HEK293 (cell line): ENCODE measurements at regions not wholly inside any gene's neighbourhood (a gene's known extent, or its start where the extent isn't known, plus 50 kb on each side); places are given as distances from the start of the nearest gene placed in this dataset.
"Not testable (repeated sequence)": the region's sequence is repeated elsewhere in the genome, so short reads cannot be mapped to it uniquely, and the experiment has no call there.

Source experiments
- YY1 ChIP-seq: fragments of 450-650 bp; formaldehyde crosslinking; IDR thresholded peaks from 2 replicates; pipeline ENCODE4 v1.5.1; 2018; ENCODE audit warnings: missing biosample characterization, missing genetic modification characterization
- ZBTB17 ChIP-seq: fragments of 450-650 bp; formaldehyde crosslinking; IDR thresholded peaks from 2 replicates; pipeline ENCODE4 v1.5.1; 2016; ENCODE audit warnings: missing biosample characterization, missing genetic modification characterization
- ZBTB21 ChIP-seq: fragments of 450-650 bp; formaldehyde crosslinking; IDR thresholded peaks from 2 replicates; pipeline ENCODE4 v1.5.1; 2017; ENCODE audit warnings: missing biosample characterization, missing genetic modification characterization
- ZNF132 ChIP-seq: fragments of 450-650 bp; formaldehyde crosslinking; IDR thresholded peaks from 2 replicates; pipeline ENCODE4 v1.5.1; 2017; ENCODE audit warnings: missing biosample characterization, missing genetic modification characterization, borderline replicate concordance
- ZNF16 ChIP-seq: fragments of 450-650 bp; formaldehyde crosslinking; IDR thresholded peaks from 2 replicates; pipeline ENCODE4 v1.5.1; 2016; ENCODE audit warnings: low read depth, missing biosample characterization, missing genetic modification characterization
- ZNF248 ChIP-seq: fragments of 450-650 bp; formaldehyde crosslinking; IDR thresholded peaks from 2 replicates; pipeline ENCODE4 v1.5.1; 2017; ENCODE audit warnings: missing biosample characterization, missing genetic modification characterization
- ZNF423 ChIP-seq: fragments of 450-650 bp; formaldehyde crosslinking; IDR thresholded peaks from 2 replicates; pipeline ENCODE4 v1.5.1; 2016; ENCODE audit warnings: missing biosample characterization, missing genetic modification characterization
- TF ChIP-seq, protein P1 (sequence below): fragments of 450-650 bp; formaldehyde crosslinking; IDR thresholded peaks from 2 replicates; pipeline ENCODE4 v1.5.1; 2016; ENCODE audit warnings: missing biosample characterization, missing genetic modification characterization
- TF ChIP-seq, protein P2 (sequence below): fragments of 450-650 bp; formaldehyde crosslinking; IDR thresholded peaks from 2 replicates; pipeline ENCODE4 v1.5.1; 2016; ENCODE audit warnings: missing biosample characterization, missing genetic modification characterization
- TF ChIP-seq, protein P3 (sequence below): fragments of 450-650 bp; formaldehyde crosslinking; IDR thresholded peaks from 2 replicates; pipeline ENCODE4 v1.5.1; 2016; ENCODE audit warnings: missing biosample characterization, missing genetic modification characterization
- TF ChIP-seq, protein P4 (sequence below): fragments of 450-650 bp; formaldehyde crosslinking; IDR thresholded peaks from 2 replicates; pipeline ENCODE4 v1.5.1; 2016; ENCODE audit warnings: missing biosample characterization, missing genetic modification characterization

DNA sequence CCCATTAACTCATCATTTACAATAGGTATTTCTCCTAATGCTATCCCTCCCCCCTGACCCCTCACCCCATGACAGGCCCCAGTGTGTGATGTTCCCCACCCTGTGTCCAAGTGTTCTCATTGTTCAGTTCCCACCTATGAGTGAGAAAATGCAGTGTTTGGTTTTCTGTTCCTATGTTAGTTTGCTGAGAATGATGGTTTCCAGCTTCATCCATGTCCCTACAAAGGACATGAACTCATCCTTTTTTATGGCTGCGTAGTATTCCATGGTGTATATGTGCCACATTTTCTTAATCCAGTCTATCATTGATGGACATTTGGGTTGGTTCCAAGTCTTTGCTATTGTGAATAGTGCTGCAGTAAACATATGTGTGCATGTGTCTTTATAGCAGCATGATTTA is 378.3 kb downstream of the HLX start:
- not testable (repeated sequence) for TF ChIP-seq ZNF132; ZBTB17; ZNF248 (tag by site-specific recombination); YY1 (tag by site-specific recombination); ZBTB21 (tag by site-specific recombination); ZNF423; ZNF16 (tag by site-specific recombination)
- TF ChIP-seq, protein P1, sequence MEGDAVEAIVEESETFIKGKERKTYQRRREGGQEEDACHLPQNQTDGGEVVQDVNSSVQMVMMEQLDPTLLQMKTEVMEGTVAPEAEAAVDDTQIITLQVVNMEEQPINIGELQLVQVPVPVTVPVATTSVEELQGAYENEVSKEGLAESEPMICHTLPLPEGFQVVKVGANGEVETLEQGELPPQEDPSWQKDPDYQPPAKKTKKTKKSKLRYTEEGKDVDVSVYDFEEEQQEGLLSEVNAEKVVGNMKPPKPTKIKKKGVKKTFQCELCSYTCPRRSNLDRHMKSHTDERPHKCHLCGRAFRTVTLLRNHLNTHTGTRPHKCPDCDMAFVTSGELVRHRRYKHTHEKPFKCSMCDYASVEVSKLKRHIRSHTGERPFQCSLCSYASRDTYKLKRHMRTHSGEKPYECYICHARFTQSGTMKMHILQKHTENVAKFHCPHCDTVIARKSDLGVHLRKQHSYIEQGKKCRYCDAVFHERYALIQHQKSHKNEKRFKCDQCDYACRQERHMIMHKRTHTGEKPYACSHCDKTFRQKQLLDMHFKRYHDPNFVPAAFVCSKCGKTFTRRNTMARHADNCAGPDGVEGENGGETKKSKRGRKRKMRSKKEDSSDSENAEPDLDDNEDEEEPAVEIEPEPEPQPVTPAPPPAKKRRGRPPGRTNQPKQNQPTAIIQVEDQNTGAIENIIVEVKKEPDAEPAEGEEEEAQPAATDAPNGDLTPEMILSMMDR = not testable (repeated sequence)
- TF ChIP-seq, protein P2, sequence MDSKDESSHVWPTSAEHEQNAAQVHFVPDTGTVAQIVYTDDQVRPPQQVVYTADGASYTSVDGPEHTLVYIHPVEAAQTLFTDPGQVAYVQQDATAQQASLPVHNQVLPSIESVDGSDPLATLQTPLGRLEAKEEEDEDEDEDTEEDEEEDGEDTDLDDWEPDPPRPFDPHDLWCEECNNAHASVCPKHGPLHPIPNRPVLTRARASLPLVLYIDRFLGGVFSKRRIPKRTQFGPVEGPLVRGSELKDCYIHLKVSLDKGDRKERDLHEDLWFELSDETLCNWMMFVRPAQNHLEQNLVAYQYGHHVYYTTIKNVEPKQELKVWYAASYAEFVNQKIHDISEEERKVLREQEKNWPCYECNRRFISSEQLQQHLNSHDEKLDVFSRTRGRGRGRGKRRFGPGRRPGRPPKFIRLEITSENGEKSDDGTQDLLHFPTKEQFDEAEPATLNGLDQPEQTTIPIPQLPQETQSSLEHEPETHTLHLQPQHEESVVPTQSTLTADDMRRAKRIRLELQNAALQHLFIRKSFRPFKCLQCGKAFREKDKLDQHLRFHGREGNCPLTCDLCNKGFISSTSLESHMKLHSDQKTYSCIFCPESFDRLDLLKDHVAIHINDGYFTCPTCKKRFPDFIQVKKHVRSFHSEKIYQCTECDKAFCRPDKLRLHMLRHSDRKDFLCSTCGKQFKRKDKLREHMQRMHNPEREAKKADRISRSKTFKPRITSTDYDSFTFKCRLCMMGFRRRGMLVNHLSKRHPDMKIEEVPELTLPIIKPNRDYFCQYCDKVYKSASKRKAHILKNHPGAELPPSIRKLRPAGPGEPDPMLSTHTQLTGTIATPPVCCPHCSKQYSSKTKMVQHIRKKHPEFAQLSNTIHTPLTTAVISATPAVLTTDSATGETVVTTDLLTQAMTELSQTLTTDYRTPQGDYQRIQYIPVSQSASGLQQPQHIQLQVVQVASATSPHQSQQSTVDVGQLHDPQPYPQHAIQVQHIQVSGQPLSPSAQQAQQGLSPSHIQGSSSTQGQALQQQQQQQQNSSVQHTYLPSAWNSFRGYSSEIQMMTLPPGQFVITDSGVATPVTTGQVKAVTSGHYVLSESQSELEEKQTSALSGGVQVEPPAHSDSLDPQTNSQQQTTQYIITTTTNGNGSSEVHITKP (tag by site-specific recombination) = not testable (repeated sequence)
- TF ChIP-seq, protein P3, sequence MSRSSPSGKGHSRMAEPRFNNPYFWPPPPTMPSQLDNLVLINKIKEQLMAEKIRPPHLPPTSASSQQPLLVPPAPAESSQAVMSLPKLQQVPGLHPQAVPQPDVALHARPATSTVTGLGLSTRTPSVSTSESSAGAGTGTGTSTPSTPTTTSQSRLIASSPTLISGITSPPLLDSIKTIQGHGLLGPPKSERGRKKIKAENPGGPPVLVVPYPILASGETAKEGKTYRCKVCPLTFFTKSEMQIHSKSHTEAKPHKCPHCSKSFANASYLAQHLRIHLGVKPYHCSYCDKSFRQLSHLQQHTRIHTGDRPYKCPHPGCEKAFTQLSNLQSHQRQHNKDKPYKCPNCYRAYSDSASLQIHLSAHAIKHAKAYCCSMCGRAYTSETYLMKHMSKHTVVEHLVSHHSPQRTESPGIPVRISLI (tag by site-specific recombination) = not testable (repeated sequence)
- TF ChIP-seq, protein P4, sequence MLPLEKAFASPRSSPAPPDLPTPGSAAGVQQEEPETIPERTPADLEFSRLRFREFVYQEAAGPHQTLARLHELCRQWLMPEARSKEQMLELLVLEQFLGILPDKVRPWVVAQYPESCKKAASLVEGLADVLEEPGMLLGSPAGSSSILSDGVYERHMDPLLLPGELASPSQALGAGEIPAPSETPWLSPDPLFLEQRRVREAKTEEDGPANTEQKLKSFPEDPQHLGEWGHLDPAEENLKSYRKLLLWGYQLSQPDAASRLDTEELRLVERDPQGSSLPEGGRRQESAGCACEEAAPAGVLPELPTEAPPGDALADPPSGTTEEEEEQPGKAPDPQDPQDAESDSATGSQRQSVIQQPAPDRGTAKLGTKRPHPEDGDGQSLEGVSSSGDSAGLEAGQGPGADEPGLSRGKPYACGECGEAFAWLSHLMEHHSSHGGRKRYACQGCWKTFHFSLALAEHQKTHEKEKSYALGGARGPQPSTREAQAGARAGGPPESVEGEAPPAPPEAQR (tag by site-specific recombination) = not testable (repeated sequence)
